Peyer's patch (tissue), 4 donors: ENCODE measurements at regions not wholly inside any gene's neighbourhood (a gene's known extent, or its start where the extent isn't known, plus 50 kb on each side); places are given as distances from the start of the nearest gene placed in this dataset.
"Not testable (repeated sequence)": the region's sequence is repeated elsewhere in the genome, so short reads cannot be mapped to it uniquely, and the experiment has no call there.

Experiments
- CTCF ChIP-seq, 6 experiments: fragments of 450-650 bp in 4 of 6; fragments of 200-600 bp in 2 of 6; sonication (generic) in 1 of 6; IDR thresholded peaks; one replicate each; pipeline ENCODE4 v1.5.1; 2017 to 2019; ENCODE audit warnings: antibody characterized with exemption in 6 of 6, mild to moderate bottlenecking in 3 of 6, moderate library complexity in 1 of 6
- POLR2A ChIP-seq, 2 donors: fragments of 450-650 bp; IDR thresholded peaks; one replicate each; pipeline ENCODE4 v1.5.1; 2017; ENCODE audit warnings: antibody characterized with exemption in 2 of 2, mild to moderate bottlenecking in 2 of 2, moderate library complexity in 2 of 2

- not testable (repeated sequence) for TF ChIP-seq CTCF, POLR2A (IDR thresholded peaks at IDR 0.05)
These were observed 1690.6 kb downstream of the SPATA31A7 start for GRCh38 chr9:62880453-62880852.
